A549 (cell line): ENCODE measurements at regions not wholly inside any gene's neighbourhood (a gene's known extent, or its start where the extent isn't known, plus 50 kb on each side); places are given as distances from the start of the nearest gene placed in this dataset.

ENCODE experiments used
- BCL3 ChIP-seq: fragments of >200 bp; sonication (Bioruptor Twin); formaldehyde crosslinking; IDR thresholded peaks from 3 replicates; pipeline ENCODE4 v1.6.1; 2016
- CBX2 ChIP-seq: fragments of 200-600 bp; sonication (generic); IDR thresholded peaks from 2 replicates; pipeline ENCODE4 v1.6.1; 2016; ENCODE audit warnings: low read depth, mild to moderate bottlenecking, borderline replicate concordance
- CBX8 ChIP-seq: fragments of 200-600 bp; sonication (generic); IDR thresholded peaks from 2 replicates; pipeline ENCODE4 v1.6.1; 2016
- CEBPB ChIP-seq, 2 experiments: fragments of >200 bp in 1 of 2; sonication (Bioruptor Twin) in 1 of 2; formaldehyde crosslinking in 1 of 2; IDR thresholded peaks; 2 replicates each; pipeline ENCODE4 v1.6.1; 2012 to 2016
- CHD2 ChIP-seq: fragments of 150-350 bp; IDR thresholded peaks from 2 replicates; pipeline ENCODE4 v1.6.1; 2014; ENCODE audit warnings: low read length; ENCODE audit not compliant: partially characterized antibody
- CTCF ChIP-seq: fragments of >200 bp; sonication (Bioruptor Twin); formaldehyde crosslinking; IDR thresholded peaks from 3 replicates; pipeline ENCODE4 v1.5.1; 2016
- EHMT2 ChIP-seq: fragments of 200-600 bp; sonication (generic); IDR thresholded peaks from 2 replicates; pipeline ENCODE4 v1.6.1; 2016; ENCODE audit warnings: antibody characterized with exemption, low read depth, mild to moderate bottlenecking, moderate library complexity
- ELK1 ChIP-seq: fragments of 150-350 bp; IDR thresholded peaks from 2 replicates; pipeline ENCODE4 v1.6.1; 2014; ENCODE audit warnings: low read depth, mild to moderate bottlenecking, low read length
- FOSB ChIP-seq: fragments of 250-450 bp; sonication (Bioruptor Pico); IDR thresholded peaks from 2 replicates; pipeline ENCODE4 v1.5.0; 2020; ENCODE audit warnings: mild to moderate bottlenecking, moderate library complexity
- FOSL2 ChIP-seq, 2 experiments: fragments of 450-650 bp in 1 of 2; fragments of >200 bp in 1 of 2; sonication (Bioruptor Twin) in 1 of 2; formaldehyde crosslinking; IDR thresholded peaks; 2 replicates each; pipeline versions ENCODE4 v1.5.0 to v1.6.1; 2016 to 2020; ENCODE audit warnings: mild to moderate bottlenecking in 1 of 2, moderate library complexity in 1 of 2
- HEYL ChIP-seq: fragments of 250-450 bp; sonication (Bioruptor Pico); IDR thresholded peaks from 2 replicates; pipeline ENCODE4 v1.8.0; 2021; ENCODE audit warnings: mild to moderate bottlenecking, moderate library complexity
- HMGXB4 ChIP-seq: fragments of 250-450 bp; sonication (Bioruptor Pico); IDR thresholded peaks from 2 replicates; pipeline ENCODE4 v1.5.0; 2021; ENCODE audit warnings: mild to moderate bottlenecking, moderate library complexity, borderline replicate concordance
- HOXA7 ChIP-seq: fragments of 250-450 bp; sonication (Bioruptor Pico); IDR thresholded peaks from 2 replicates; pipeline ENCODE4 v1.5.0; 2020; ENCODE audit warnings: mild to moderate bottlenecking, moderate library complexity
- HOXB13 ChIP-seq: fragments of 250-450 bp; sonication (Bioruptor Pico); IDR thresholded peaks from 2 replicates; pipeline ENCODE4 v1.5.0; 2020; ENCODE audit warnings: low read depth, mild to moderate bottlenecking, moderate library complexity
- HOXB5 ChIP-seq: fragments of 250-450 bp; sonication (Bioruptor Pico); IDR thresholded peaks from 2 replicates; pipeline ENCODE4 v1.5.0; 2020; ENCODE audit warnings: mild to moderate bottlenecking, moderate library complexity
- KDM1A ChIP-seq: fragments of 200-600 bp; sonication (generic); IDR thresholded peaks from 2 replicates; pipeline ENCODE4 v1.6.1; 2016; ENCODE audit warnings: low read depth, mild to moderate bottlenecking
- MAFK ChIP-seq: fragments of 450-650 bp; IDR thresholded peaks from 2 replicates; pipeline ENCODE4 v1.6.1; 2014; ENCODE audit not compliant: partially characterized antibody
- MAX ChIP-seq: IDR thresholded peaks from 2 replicates; pipeline ENCODE4 v1.6.1; 2012
- MAZ ChIP-seq: fragments of 150-350 bp; IDR thresholded peaks from 2 replicates; pipeline ENCODE4 v1.6.1; 2014; ENCODE audit warnings: antibody characterized with exemption, low read depth, low read length, borderline replicate concordance
- NFE2L2 ChIP-seq: fragments of 150-350 bp; conservative IDR thresholded peaks from 2 replicates; pipeline ENCODE4 v1.6.1; 2014; ENCODE audit warnings: low read length
- NPAS2 ChIP-seq: fragments of 250-450 bp; sonication (Bioruptor Pico); IDR thresholded peaks from 2 replicates; pipeline ENCODE4 v1.8.0; 2022; ENCODE audit warnings: mild to moderate bottlenecking, moderate library complexity, borderline replicate concordance
- PHF8 ChIP-seq: fragments of 200-600 bp; sonication (generic); IDR thresholded peaks from 2 replicates; pipeline ENCODE4 v1.6.1; 2016; ENCODE audit warnings: low read depth, mild to moderate bottlenecking, antibody characterized with exemption, moderate library complexity, borderline replicate concordance
- POLR2A ChIP-seq: IDR thresholded peaks from 2 replicates; pipeline ENCODE4 v1.6.1; 2012; ENCODE audit warnings: mild to moderate bottlenecking, low read length
- POLR2AphosphoS2 ChIP-seq: conservative IDR thresholded peaks from 2 replicates; pipeline ENCODE4 v1.6.1; 2012; ENCODE audit warnings: low read length, improper control_type of control experiment, inconsistent platforms
- RAD21 ChIP-seq, 2 experiments: fragments of >200 bp in 1 of 2; sonication (Bioruptor Twin) in 1 of 2; formaldehyde crosslinking in 1 of 2; IDR thresholded peaks in 1 of 2; conservative IDR thresholded peaks in 1 of 2; 2 replicates in 1 of 2; 3 replicates in 1 of 2; pipeline ENCODE4 v1.6.1; 2012 to 2018; ENCODE audit warnings: inconsistent platforms in 1 of 2
- RCOR1 ChIP-seq: fragments of 150-350 bp; IDR thresholded peaks from 2 replicates; pipeline ENCODE4 v1.6.1; 2014; ENCODE audit warnings: antibody characterized with exemption, low read length, low read depth
- REST ChIP-seq: fragments of 200-600 bp; sonication (generic); IDR thresholded peaks from 2 replicates; pipeline ENCODE4 v1.6.1; 2016; ENCODE audit warnings: antibody characterized with exemption, mild to moderate bottlenecking, moderate library complexity
- TFCP2L1 ChIP-seq: fragments of 250-450 bp; sonication (Bioruptor Pico); IDR thresholded peaks from 2 replicates; pipeline ENCODE4 v1.5.0; 2021; ENCODE audit warnings: mild to moderate bottlenecking
- USF2 ChIP-seq: fragments of 450-650 bp; IDR thresholded peaks from 2 replicates; pipeline ENCODE4 v1.6.1; 2014; ENCODE audit warnings: antibody characterized with exemption
- ZC3H11A ChIP-seq: fragments of 450-650 bp; IDR thresholded peaks from 2 replicates; pipeline ENCODE4 v1.6.1; 2014; ENCODE audit warnings: antibody characterized with exemption, mild to moderate bottlenecking
- ZFP36 ChIP-seq: fragments of 450-650 bp; IDR thresholded peaks from 2 replicates; pipeline ENCODE4 v1.6.1; 2014; ENCODE audit warnings: borderline replicate concordance; ENCODE audit not compliant: partially characterized antibody
- ZNF302 ChIP-seq: fragments of 250-450 bp; sonication (Bioruptor Pico); IDR thresholded peaks from 2 replicates; pipeline ENCODE4 v1.9.0; 2021; ENCODE audit warnings: inconsistent platforms, mild to moderate bottlenecking, moderate library complexity
- ZSCAN20 ChIP-seq: fragments of 250-450 bp; sonication (Bioruptor Pico); IDR thresholded peaks from 2 replicates; pipeline ENCODE4 v1.8.0; 2022; ENCODE audit warnings: mild to moderate bottlenecking, moderate library complexity

GRCh38 chr6:139977887-139978332 lies 603.5 kb upstream of the CITED2 start (continued):
- TF ChIP-seq USF2, result no peak
- no peak for TF ChIP-seq CBX2
- TF ChIP-seq TFCP2L1 (CRISPR knock-in tag), result no peak
- TF ChIP-seq ZSCAN20, result no peak
- no peak for TF ChIP-seq ELK1
- no peak for TF ChIP-seq CTCF
- no peak for TF ChIP-seq POLR2AphosphoS2
- no peak for TF ChIP-seq HOXB13 (CRISPR knock-in tag)
- TF ChIP-seq CBX8, result no peak
- no peak for TF ChIP-seq HMGXB4
- TF ChIP-seq BCL3, result peak; percentile 47; the same call in 1 of the 3 replicates
- TF ChIP-seq NFE2L2, result no peak
- no peak for TF ChIP-seq FOSB (CRISPR knock-in tag)
- no peak for TF ChIP-seq CHD2
- 0 out of 2 replicates have a peak, but pooled peaks have one; percentile 23 for TF ChIP-seq FOSL2 (IDR thresholded peaks at IDR 0.05)
- TF ChIP-seq FOSL2 (CRISPR knock-in tag; IDR thresholded peaks at IDR 0.05), result peak; percentile 87
- no peak for TF ChIP-seq MAFK
- peak in 1 of 2 experiments; percentile 60; a peak in 2 of 4 replicates for TF ChIP-seq CEBPB (IDR thresholded peaks at IDR 0.05)
- no peak for TF ChIP-seq RCOR1
- TF ChIP-seq ZC3H11A, result no peak
- no peak for TF ChIP-seq EHMT2
- 0 out of 2 replicates have a peak, but pooled peaks have one; percentile 16 for TF ChIP-seq MAX
- TF ChIP-seq KDM1A, result no peak
- no peak for TF ChIP-seq REST
- peak in 1 of 2 experiments; percentile 39; a peak in 2 of 5 replicates for TF ChIP-seq RAD21 (conservative IDR thresholded peaks at IDR 0.05 in 1 of 2, IDR thresholded peaks at IDR 0.05 in 1 of 2)
- no peak for TF ChIP-seq HEYL
- no peak for TF ChIP-seq NPAS2 (CRISPR knock-in tag)
- TF ChIP-seq ZNF302 (CRISPR knock-in tag), result no peak
- no peak for TF ChIP-seq PHF8
- no peak for TF ChIP-seq POLR2A
- no peak for TF ChIP-seq HOXA7 (CRISPR knock-in tag)
- TF ChIP-seq ZFP36, result no peak
- no peak for TF ChIP-seq MAZ
- TF ChIP-seq HOXB5 (CRISPR knock-in tag), result no peak
